ENCODE measurements at regions not wholly inside any gene's neighbourhood (a gene's known extent, or its start where the extent isn't known, plus 50 kb on each side); places are given as distances from the start of the nearest gene placed in this dataset.

DNA sequence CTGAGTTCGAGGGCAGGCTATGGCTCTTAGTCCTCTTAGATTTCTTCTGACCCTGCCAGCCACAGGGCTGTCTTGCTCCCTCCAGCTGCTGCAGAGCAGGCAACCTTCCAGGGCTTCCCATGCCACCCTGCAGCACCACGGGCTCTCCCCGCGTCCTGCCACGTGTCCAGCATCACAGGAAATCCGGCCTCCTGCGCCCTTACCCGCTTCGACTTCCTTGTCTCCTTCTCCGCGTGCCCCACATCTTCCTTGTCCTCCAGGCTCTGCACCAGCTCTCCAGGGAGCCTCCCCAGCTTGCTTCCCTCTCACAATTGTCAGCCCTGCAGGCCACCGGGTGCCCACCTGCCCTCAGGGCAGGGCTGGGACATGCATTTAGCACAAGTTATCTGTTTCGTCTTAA, 253.5 kb downstream of the DCDC2C start:
- Histone ChIP-seq H3K36me3 (ENCODE audit: low read length) (no peaks in the 10 kb centered on the region), H3K4me2 (ENCODE audit: low read depth, low read length, poor library complexity, severe bottlenecking) (no peak overlapping the region), H2AFZ (ENCODE audit: low read depth, low read length, severe bottlenecking) (no peak overlapping the region), H3K4me3 (ENCODE audit: insufficient read depth, low read length, poor library complexity, severe bottlenecking) (no peak overlapping the region), H3K27ac (ENCODE audit: low read depth, low read length) (no peak overlapping the region), H3K9me3 (ENCODE audit: insufficient read depth, low read length) (no peaks in the 10 kb centered on the region), H3K79me2 (ENCODE audit: insufficient read depth, low read length) (no peaks in the 10 kb centered on the region), H3F3A (ENCODE audit: insufficient read depth) (no peaks in the 10 kb centered on the region), H3K27me3 (ENCODE audit: low read length) (no peaks in the 10 kb centered on the region), H4K20me1 (ENCODE audit: low read depth, low read length) (no peaks in the 10 kb centered on the region), H3K9me2 (replicated peaks; ENCODE audit: insufficient read depth, low read length) (no peaks in the 10 kb centered on the region), H3K9ac (ENCODE audit: low read length) (no peak overlapping the region)
- TF ChIP-seq, protein P1, sequence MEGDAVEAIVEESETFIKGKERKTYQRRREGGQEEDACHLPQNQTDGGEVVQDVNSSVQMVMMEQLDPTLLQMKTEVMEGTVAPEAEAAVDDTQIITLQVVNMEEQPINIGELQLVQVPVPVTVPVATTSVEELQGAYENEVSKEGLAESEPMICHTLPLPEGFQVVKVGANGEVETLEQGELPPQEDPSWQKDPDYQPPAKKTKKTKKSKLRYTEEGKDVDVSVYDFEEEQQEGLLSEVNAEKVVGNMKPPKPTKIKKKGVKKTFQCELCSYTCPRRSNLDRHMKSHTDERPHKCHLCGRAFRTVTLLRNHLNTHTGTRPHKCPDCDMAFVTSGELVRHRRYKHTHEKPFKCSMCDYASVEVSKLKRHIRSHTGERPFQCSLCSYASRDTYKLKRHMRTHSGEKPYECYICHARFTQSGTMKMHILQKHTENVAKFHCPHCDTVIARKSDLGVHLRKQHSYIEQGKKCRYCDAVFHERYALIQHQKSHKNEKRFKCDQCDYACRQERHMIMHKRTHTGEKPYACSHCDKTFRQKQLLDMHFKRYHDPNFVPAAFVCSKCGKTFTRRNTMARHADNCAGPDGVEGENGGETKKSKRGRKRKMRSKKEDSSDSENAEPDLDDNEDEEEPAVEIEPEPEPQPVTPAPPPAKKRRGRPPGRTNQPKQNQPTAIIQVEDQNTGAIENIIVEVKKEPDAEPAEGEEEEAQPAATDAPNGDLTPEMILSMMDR (IDR thresholded peaks at IDR 0.05; ENCODE audit: insufficient read depth, low read length, poor library complexity, severe bottlenecking), result no peak
- no peak for TF ChIP-seq EZH2phosphoT487 (conservative IDR thresholded peaks at IDR 0.05; ENCODE audit: low read length)

DNA sequence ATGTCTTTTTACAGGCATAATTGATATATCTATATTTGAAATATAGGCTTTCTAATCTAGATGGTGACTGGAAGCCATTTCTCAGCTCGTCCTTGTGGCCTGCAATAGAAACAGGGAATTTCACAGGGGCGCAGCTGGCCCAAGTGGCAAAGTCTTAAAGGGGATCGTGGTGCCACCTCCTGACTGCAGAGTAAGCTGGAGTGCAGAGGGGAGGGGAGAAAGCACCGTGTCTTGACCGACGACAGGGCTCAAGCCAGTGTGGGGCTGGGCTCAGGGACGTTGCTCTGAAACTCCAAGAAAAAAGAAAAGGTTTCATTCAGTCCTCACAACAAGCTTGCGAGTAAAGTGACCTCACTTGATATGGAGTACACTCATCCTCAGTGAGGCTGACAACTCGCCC, 255.1 kb downstream of the DCDC2C start:
- H3K4me3 ChIP-seq (ENCODE audit: insufficient read depth, low read length, poor library complexity, severe bottlenecking), result no peak overlapping the region
- no peak overlapping the region for H3K9ac ChIP-seq (ENCODE audit: low read length)
- H4K20me1 ChIP-seq (ENCODE audit: low read depth, low read length), result no peaks in the 10 kb centered on the region
- H3K36me3 ChIP-seq (ENCODE audit: low read length), result no peaks in the 10 kb centered on the region
- TF ChIP-seq, protein P1 (IDR thresholded peaks at IDR 0.05; ENCODE audit: insufficient read depth, low read length, poor library complexity, severe bottlenecking), result no peak
- TF ChIP-seq EZH2phosphoT487 (conservative IDR thresholded peaks at IDR 0.05; ENCODE audit: low read length), result no peak
- no peaks in the 10 kb centered on the region for H3K9me2 ChIP-seq (replicated peaks; ENCODE audit: insufficient read depth, low read length)
- no peak overlapping the region for H2AFZ ChIP-seq (ENCODE audit: low read depth, low read length, severe bottlenecking)
- no peaks in the 10 kb centered on the region for H3F3A ChIP-seq (ENCODE audit: insufficient read depth)
- no peaks in the 10 kb centered on the region for H3K79me2 ChIP-seq (ENCODE audit: insufficient read depth, low read length)
- H3K4me2 ChIP-seq (ENCODE audit: low read depth, low read length, poor library complexity, severe bottlenecking), result no peak overlapping the region
- H3K27ac ChIP-seq (ENCODE audit: low read depth, low read length), result no peak overlapping the region
- no peaks in the 10 kb centered on the region for H3K27me3 ChIP-seq (ENCODE audit: low read length)
- no peaks in the 10 kb centered on the region for H3K9me3 ChIP-seq (ENCODE audit: insufficient read depth, low read length)

DNA sequence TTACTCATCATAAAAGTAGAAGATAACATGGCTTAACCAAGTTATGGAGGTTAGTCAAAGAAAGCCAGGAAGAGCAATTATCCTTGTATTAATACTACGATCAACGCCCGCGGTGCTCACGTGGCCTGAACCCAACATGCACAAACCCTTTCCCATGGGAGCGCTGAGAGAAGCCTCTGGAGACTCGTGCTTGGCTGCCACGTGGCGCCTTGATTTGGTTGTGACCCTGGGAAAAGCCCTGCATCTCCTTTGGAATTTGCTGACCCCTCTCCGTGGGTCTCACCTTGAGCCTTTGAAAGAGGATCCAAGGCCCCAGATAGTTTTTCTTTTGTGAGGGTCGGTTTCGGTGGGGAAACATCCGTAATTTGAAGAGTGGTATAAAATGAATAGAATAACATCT, 255.6 kb downstream of the DCDC2C start:
- Histone ChIP-seq H3K9ac (ENCODE audit: low read length) (no peak overlapping the region), H3F3A (ENCODE audit: insufficient read depth) (no peaks in the 10 kb centered on the region), H3K9me3 (ENCODE audit: insufficient read depth, low read length) (no peaks in the 10 kb centered on the region), H4K20me1 (ENCODE audit: low read depth, low read length) (no peaks in the 10 kb centered on the region), H3K9me2 (replicated peaks; ENCODE audit: insufficient read depth, low read length) (no peaks in the 10 kb centered on the region), H3K27me3 (ENCODE audit: low read length) (no peaks in the 10 kb centered on the region), H3K79me2 (ENCODE audit: insufficient read depth, low read length) (no peaks in the 10 kb centered on the region), H3K4me3 (ENCODE audit: insufficient read depth, low read length, poor library complexity, severe bottlenecking) (no peak overlapping the region), H3K36me3 (ENCODE audit: low read length) (no peaks in the 10 kb centered on the region), H3K27ac (ENCODE audit: low read depth, low read length) (no peak overlapping the region), H2AFZ (ENCODE audit: low read depth, low read length, severe bottlenecking) (no peak overlapping the region), H3K4me2 (ENCODE audit: low read depth, low read length, poor library complexity, severe bottlenecking) (no peak overlapping the region)
- TF ChIP-seq EZH2phosphoT487 (conservative IDR thresholded peaks at IDR 0.05; ENCODE audit: low read length), result no peak
- TF ChIP-seq, protein P1 (IDR thresholded peaks at IDR 0.05; ENCODE audit: insufficient read depth, low read length, poor library complexity, severe bottlenecking), result no peak
